ENCODE measurements at regions not wholly inside any gene's neighbourhood (a gene's known extent, or its start where the extent isn't known, plus 50 kb on each side); places are given as distances from the start of the nearest gene placed in this dataset.
"Not testable (repeated sequence)": the region's sequence is repeated elsewhere in the genome, so short reads cannot be mapped to it uniquely, and the experiment has no call there.

DNA sequence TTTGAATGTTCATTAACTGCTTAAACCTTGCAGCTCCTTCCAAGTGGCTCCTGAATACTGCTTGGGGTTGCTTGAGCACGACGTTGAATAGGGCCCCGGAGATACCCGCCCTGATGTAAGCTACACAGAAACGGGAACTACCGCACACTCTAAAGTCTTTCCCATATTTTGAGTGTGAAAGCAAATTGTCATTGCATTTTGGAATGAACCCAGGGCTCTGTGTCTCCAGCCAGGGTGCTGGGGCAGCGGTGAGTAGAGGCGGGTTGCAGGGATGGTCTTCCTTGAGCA lies 59.4 kb upstream of the HELT start:
- peaks cover 8% of the 10 kb centered on the region for H3K27me3 Mint-ChIP-seq
- no peak for DNase-seq (ENCODE audit: low spot score in 2 of 2)
- H3K9me3 Mint-ChIP-seq: no peaks in the 10 kb centered on the region
- H3K4me1 Mint-ChIP-seq: no peaks in the 10 kb centered on the region
- no peak for ATAC-seq (ENCODE audit: low read depth)
- H3K4me3 Mint-ChIP-seq: no peak overlapping the region
- no peaks in the 10 kb centered on the region for H3K36me3 Mint-ChIP-seq
- no peak overlapping the region for H3K27ac Mint-ChIP-seq

DNA sequence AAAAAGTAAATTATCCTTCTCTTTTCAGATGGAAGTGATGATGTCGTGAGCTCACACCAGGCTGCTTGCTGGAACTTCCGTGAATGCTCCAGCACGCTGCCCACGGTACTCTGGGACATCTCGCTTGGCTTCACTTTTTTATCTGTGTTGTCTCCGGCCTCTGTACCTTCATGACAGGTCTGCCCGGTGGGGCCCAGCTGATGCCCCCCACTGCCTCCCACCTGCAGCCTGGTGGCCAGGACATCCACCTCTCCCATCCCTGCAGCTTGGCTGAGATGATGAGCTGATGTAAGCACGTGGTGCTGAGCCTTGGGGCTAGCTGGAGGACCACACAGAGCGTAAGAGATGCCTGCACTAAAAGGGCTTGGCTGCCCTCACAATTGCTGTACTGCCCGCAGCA lies 59.0 kb upstream of the HELT start:
- Mint-ChIP-seq H3K36me3 (no peaks in the 10 kb centered on the region), H3K27ac (no peak overlapping the region), H3K4me1 (no peaks in the 10 kb centered on the region), H3K4me3 (no peak overlapping the region), H3K9me3 (no peaks in the 10 kb centered on the region), H3K27me3 (peaks cover 8% of the 10 kb centered on the region)
- DNase-seq (ENCODE audit: low spot score in 2 of 2): no peak
- ATAC-seq (ENCODE audit: low read depth): no peak

DNA sequence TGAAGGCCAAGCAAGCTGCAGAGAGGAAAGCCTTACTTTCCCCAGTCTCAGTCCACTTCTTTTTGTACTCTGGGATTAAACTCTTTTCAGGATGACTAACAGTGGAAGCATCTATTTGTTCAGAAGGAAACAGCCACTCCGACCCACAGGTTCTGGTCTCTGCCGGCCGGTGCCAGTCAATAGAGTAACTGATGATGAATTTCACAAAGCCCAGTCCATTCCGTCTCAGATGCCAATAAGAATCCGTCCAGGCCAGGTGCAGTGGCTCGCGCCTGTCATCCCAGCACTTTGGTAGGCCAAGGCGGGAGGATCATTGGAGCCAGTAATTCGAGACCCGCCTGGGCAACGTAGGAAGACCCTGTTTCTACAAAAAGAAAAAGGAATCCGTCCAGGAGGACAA lies 58.5 kb upstream of the HELT start:
- Mint-ChIP-seq H3K27me3 (peaks cover 8% of the 10 kb centered on the region), H3K36me3 (no peaks in the 10 kb centered on the region), H3K27ac (no peak overlapping the region), H3K4me3 (no peak overlapping the region), H3K9me3 (no peaks in the 10 kb centered on the region), H3K4me1 (no peaks in the 10 kb centered on the region)
- no peak for ATAC-seq (ENCODE audit: low read depth)
- DNase-seq (ENCODE audit: low spot score in 2 of 2): no peak

DNA sequence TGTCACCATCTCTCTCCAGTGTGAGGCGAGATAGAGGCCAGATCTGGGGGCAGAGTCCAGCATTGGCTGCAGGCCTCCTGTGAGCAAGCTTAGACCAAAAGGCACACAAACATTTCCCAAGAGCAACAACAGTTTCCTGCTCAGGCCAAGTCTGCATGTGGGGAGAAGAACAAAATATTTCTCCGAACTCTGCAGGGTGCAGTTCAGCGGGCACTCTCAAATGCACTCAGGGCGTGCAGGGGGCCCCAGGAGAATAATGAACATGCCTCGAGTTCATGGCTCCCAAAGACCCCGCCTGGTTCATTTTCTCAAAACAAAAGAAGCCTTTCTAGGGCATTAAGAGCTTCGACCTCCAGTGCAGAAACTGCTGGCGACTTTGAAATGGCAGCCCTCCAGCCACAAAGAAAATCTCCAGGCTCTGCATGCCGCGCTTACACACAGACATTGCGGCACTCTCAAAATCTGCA lies 57.8 kb upstream of the HELT start:
- Mint-ChIP-seq H3K27ac (no peak overlapping the region), H3K36me3 (peaks cover 2% of the 10 kb centered on the region), H3K4me3 (no peak overlapping the region), H3K9me3 (peaks cover 3% of the 10 kb centered on the region), H3K4me1 (peaks cover 3% of the 10 kb centered on the region), H3K27me3 (peaks cover 8% of the 10 kb centered on the region)
- ATAC-seq (ENCODE audit: low read depth): no peak
- DNase-seq (ENCODE audit: low spot score in 2 of 2): no peak

DNA sequence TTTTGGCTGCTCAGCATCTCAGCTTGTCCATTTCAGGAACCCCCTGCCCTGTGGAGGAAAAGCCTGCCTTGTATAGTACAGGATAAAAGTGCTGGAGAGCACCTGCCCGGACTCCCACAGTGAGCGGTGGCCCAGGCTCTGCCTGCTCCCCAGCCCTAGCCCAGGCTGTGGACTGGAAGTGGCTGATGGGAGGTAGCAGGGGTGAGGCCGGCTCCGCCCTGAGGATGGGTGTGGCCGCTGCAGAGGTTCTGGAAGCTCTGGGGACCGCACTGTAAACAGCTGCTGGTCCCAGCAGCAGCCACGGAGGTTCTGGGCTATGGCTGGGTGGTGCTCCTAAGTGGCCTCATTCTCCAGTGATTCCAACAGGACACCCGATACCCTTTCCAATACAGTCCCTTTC lies 56.6 kb upstream of the HELT start:
- no peak for ATAC-seq (ENCODE audit: low read depth)
- Mint-ChIP-seq H3K9me3 (peaks cover 3% of the 10 kb centered on the region), H3K36me3 (peaks cover 2% of the 10 kb centered on the region), H3K27me3 (peaks cover 8% of the 10 kb centered on the region), H3K27ac (no peak overlapping the region), H3K4me1 (peaks cover 3% of the 10 kb centered on the region), H3K4me3 (no peak overlapping the region)
- DNase-seq (ENCODE audit: low spot score in 2 of 2): no peak

DNA sequence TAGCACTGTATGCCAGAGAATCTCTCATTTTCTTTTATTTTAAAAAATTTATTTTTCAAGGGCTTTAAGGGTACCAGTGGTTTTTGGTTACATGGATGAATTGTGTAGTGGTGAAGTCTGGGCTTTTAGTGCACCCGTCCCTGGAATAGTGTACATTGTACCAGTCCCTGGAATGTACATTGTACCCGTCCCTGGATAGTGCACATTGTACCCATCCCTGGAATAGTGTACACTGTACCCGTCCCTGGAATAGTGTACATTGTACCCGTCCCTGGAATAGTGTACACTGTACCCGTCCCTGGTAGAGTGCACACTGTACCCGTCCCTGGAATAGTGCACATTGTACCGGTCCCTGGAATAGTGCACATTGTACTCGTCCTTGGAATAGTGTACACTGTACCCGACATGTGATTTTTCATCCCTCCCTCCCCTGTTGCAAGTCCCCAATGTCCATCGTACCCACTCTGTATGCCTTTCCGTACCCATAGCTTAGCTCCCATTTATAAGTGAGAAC lies 56.1 kb upstream of the HELT start:
- no peak for DNase-seq (ENCODE audit: low spot score in 2 of 2)
- Mint-ChIP-seq H3K4me1 (peaks cover 3% of the 10 kb centered on the region), H3K9me3 (peaks cover 3% of the 10 kb centered on the region), H3K36me3 (peaks cover 2% of the 10 kb centered on the region), H3K4me3 (no peak overlapping the region), H3K27me3 (peaks cover 8% of the 10 kb centered on the region), H3K27ac (no peak overlapping the region)
- no peak for ATAC-seq (ENCODE audit: low read depth)

DNA sequence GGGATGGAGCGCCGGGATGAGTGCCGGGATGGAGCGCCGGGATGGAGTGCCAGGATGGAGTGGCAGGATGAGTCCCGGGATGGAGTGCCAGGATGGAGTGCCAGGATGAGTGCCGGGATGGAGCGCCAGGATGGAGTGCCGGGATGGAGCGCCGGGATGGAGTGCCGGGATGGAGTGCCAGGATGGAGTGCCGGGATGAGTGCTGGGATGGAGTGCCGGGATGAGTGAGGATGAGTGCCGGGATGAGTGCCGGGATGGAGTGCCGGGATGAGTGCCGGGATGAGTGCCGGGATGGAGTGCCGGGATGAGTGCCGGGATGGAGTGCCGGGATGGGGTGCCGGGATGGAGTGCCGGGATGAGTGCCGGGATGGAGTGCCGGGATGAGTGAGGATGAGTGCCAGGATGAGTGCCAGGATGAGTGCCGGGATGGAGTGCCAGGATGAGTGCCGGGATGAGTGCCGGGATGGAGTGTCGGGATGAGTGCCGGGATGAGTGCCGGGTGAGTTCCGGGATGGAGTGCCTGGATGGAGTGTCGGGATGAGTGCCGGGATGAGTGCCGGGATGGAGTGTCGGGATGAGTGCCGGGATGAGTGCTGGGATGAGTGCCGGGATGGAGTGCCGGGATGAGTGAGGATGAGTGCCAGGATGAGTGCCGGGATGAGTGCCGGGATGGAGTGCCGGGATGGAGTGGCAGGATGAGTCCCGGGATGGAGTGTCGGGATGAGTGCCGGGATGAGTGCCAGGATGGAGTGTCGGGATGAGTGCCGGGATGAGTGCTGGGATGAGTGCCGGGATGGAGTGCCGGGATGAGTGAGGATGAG lies 52.9 kb upstream of the HELT start:
- H3K36me3 Mint-ChIP-seq; H3K27me3 Mint-ChIP-seq; H3K4me1 Mint-ChIP-seq; ATAC-seq (ENCODE audit: low read depth); DNase-seq (ENCODE audit: low spot score in 2 of 2); H3K9me3 Mint-ChIP-seq: not testable (repeated sequence)
- Mint-ChIP-seq H3K4me3 (peak overlapping the region; percentile 76), H3K27ac (peak overlapping the region; percentile 100)

DNA sequence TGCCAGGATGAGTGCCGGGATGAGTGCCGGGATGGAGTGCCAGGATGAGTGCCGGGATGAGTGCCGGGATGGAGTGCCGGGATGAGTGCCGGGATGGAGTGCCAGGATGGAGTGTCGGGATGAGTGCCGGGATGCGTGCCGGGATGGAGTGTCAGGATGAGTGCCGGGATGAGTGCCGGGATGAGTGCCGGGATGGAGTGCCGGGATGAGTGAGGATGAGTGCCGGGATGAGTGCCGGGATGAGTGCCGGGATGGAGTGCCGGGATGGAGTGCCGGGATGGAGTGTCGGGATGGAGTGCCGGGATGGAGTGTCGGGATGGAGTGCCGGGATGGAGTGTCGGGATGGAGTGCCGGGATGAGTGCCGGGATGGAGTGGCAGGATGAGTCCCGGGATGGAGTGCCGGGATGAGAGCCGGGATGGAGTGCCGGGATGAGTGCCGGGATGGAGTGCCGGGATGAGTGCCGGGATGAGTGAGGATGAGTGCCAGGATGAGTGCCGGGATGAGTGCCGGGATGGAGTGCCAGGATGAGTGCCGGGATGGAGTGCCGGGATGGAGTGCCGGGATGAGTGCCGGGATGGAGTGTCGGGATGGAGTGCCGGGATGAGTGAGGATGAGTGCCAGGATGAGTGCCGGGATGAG lies 52.1 kb upstream of the HELT start:
- peak in 1 of 2 donors; percentile 30 for DNase-seq (ENCODE audit: low spot score in 2 of 2)
- H3K4me3 Mint-ChIP-seq; H3K27me3 Mint-ChIP-seq; ATAC-seq (ENCODE audit: low read depth); H3K9me3 Mint-ChIP-seq; H3K36me3 Mint-ChIP-seq; H3K4me1 Mint-ChIP-seq: not testable (repeated sequence)
- H3K27ac Mint-ChIP-seq: peak overlapping the region; percentile 100

DNA sequence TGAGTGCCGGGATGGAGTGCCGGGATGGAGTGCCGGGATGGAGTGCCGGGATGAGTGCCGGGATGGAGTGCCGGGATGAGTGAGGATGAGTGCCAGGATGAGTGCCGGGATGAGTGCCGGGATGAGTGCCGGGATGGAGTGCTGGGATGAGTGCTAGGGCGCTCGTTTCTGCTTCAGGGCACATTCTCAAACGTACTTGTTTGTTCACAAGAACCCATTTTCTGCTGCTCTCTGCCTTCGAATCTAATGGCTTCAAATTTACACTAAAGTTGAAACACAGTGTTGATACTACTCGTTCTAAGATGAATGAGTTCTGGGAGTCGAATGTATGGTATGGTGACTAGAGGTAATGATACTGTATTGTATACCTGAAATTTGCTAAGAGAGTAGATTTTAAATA lies 50.6 kb upstream of the HELT start:
- Mint-ChIP-seq H3K9me3 (peaks cover 12% of the 10 kb centered on the region), H3K4me3 (peak overlapping the region; percentile 9), H3K27ac (peak overlapping the region; percentile 98)
- not testable (repeated sequence) for H3K36me3 Mint-ChIP-seq; H3K27me3 Mint-ChIP-seq; DNase-seq (ENCODE audit: low spot score in 2 of 2); H3K4me1 Mint-ChIP-seq; ATAC-seq (ENCODE audit: low read depth)

DNA sequence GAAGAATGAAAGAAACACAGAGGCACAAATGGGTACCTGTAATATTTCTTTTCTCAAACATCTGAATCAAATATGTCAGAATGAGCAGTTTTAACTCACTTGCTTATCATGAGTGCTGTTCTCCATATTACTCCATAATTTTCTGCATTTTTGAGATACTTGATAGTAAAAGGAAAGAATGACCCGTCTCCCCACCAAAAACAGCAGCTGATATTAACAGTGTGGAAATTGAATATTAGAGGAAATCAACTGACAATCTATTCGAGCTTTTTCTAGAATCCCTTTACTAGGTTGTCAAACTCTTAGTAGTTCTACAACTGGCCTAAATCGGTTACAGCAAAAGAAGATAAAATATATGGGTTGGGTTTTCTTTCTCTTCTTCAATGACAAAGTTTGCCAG lies 49.9 kb upstream of the HELT start:
- Mint-ChIP-seq H3K27me3 (peaks cover 6% of the 10 kb centered on the region), H3K4me1 (peaks cover 3% of the 10 kb centered on the region), H3K9me3 (peaks cover 12% of the 10 kb centered on the region), H3K27ac (peak overlapping the region; percentile 98), H3K4me3 (no peak overlapping the region), H3K36me3 (peaks cover 4% of the 10 kb centered on the region)
- DNase-seq (ENCODE audit: low spot score in 2 of 2): no peak
- ATAC-seq (ENCODE audit: low read depth): no peak
